GM18907 (cell line): ENCODE measurements at regions not wholly inside any gene's neighbourhood (a gene's known extent, or its start where the extent isn't known, plus 50 kb on each side); places are given as distances from the start of the nearest gene placed in this dataset.

Experiments used
- ATAC-seq: cut with Tn5 transposase; IDR thresholded peaks from one replicate; pipeline ENCODE4 v1.9.1; 2021; ENCODE audit warnings: mild to moderate bottlenecking, moderate library complexity; ENCODE audit not compliant: unreplicated experiment

GRCh38 chr2:220987839-220988238, 584.3 kb downstream of the EPHA4 start:
- ATAC-seq, result no peak

DNA sequence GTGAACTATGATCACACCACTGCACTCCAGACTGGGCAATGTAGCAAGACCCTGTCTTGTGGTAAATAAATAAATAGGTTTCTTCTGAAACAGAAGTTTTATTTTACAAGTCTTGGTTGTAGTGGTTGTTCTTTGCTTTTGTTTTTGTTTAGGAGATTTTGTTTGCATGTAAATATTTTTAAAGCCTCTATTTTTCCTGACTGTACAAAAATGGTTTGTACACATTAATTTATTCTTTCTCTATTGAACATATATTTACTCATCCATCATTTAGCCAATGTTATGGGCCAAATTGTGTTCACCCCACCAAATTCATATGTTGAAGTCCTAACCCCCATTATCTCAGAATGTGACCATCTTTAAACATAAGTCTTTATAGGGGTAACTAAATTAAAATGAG, 580.1 kb downstream of the EPHA4 start:
- ATAC-seq, result no peak

GRCh38 chr2:220994846-220995245, 577.3 kb downstream of the EPHA4 start:
- ATAC-seq, result no peak

- ATAC-seq, result no peak
Measured at GRCh38 chr2:220995581-220995980, 576.5 kb downstream of the EPHA4 start.

GRCh38 chr2:220998156-220998555, 573.9 kb downstream of the EPHA4 start:
- no peak for ATAC-seq

DNA sequence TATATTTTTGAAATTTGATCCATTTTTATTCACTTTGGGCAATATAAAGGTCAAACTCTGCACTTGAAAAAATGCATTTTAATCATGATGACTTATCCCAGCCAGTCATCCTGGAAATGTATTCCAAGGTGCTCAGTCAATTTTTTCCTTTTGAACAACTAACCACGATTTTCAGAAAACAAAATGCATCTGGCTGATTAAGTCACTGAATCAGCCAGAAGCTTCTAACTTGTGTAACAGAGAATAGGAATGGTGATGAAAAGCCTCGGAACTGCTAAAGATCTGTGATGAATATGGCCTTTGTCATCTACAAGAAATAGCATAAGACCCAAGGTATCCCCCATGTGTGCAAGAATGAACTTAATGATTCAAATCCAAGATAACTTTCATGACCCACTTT, 572.7 kb downstream of the EPHA4 start:
- no peak for ATAC-seq

DNA sequence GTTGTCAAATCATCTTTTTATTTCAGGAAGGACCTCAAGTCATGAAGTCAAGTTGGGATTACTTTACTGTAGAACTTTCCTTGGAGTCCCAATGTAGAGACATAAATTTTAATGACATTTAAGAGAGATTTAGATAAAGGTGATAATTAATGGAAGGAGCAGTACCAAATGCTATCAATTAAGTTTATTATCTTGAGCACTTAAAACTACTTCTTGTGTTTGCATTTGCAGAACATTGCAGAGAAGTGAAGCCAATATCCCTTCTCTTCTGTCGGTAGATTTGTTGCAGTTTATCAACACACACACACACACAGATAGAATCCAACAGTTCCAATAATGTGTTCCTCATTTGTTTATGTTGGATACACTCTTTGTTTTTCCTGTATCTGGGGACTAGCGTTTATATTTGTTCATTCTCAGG, 570.7 kb downstream of the EPHA4 start:
- no peak for ATAC-seq

DNA sequence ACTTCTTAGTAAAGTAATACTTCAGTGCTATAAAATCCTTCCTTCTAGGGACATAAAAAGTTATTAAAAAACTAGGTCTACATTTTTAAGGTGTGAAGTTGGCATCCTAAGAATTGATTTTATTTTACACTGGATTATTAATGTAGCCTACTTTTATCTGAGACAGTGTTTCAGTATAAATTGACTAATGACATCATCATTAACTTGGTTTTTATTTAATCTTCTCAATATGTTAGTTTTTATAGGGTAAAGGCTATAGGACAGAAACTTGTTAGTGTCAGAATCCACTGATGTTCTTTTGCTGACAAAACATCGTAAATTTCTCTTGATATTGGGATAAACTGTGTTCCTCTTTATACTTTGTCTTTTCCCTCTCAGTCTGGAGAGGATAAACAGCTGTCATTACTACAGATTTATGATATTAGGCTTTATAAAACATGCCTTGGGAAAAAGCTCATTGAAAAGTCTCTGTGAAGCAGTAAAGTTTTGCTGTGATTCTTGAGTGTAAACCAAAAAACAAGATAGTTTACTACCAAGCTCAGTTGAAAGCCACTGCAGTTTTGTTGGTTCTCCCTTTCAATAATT, 569.9 kb downstream of the EPHA4 start:
- ATAC-seq, result no peak

DNA sequence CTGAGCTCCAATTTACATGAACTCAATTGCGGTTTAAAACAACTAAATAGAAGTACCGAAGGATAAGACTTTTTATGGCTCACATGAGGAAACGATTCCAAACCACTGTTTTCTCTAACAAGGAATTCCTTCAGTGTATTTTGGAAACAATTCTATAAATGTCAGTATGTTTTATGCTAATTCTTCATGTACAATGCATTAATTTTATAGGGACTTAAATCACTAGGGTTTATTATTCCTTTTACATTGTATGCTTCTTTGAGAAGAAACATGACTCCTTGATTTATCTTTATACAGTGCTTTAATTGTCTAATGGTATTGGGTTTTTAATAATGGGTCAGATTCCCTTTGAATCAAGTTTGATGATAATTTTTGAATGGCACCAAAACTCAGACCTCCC, 566.8 kb downstream of the EPHA4 start:
- no peak for ATAC-seq

GRCh38 chr2:221006084-221006483, 566.0 kb downstream of the EPHA4 start:
- ATAC-seq, result no peak

DNA sequence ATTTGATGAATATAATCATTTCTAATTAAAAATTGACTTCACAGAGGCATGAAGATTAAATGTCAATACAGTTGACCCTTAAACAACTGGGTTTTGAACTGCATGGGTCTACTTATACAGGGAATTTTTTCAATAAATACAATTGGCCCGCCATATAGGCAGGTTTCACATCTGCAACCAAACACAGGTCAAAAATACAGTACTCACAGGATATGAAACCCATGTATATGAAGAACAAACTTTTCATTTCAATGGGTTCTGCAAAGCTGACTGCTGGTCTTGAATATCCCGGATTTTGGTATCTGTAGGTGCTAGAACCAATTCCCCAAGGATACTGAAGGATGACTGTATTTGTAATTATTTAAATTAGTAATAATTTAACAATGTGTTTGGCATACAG, 555.6 kb downstream of the EPHA4 start:
- no peak for ATAC-seq

GRCh38 chr2:221018262-221018661, 553.8 kb downstream of the EPHA4 start:
- no peak for ATAC-seq

DNA sequence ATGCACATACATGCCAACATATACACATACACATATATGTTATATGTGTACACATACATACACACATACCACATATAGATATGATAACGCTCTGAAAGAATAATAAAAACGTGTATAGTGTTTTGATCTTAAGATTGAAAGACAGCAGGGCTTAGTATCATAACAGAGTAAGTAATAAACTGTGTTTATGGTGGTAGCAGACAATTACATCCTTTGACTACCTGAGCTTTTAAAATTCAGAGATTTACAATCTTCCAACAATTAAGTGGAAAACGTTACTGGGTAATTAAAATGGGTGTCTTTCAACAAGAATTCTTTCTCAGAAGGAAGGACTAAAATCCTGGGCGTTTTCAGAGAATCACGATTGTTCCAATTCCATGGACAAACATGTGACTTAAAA, 552.4 kb downstream of the EPHA4 start:
- ATAC-seq, result no peak

- no peak for ATAC-seq
Measured at GRCh38 chr2:221022554-221022953, 549.5 kb downstream of the EPHA4 start.

DNA sequence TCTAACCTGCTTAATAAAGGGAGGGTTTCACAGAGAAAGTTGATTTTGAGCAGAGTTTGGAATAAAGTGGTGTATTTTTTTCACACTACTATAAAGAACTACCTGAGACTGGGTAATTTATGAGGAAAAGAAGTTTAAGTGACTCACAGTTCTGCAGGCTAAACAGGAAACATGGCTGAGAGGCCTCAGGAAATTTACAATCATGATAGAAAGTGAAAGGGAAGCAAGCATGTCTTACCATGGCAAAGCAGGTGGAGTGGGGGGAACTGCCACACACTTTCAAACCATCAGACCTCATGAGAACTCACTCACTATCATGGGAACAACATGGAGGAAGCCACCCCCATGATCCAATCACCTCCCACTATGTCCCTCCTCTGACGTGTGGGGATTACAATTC, 546.7 kb downstream of the EPHA4 start:
- ATAC-seq, result peak; percentile 72

DNA sequence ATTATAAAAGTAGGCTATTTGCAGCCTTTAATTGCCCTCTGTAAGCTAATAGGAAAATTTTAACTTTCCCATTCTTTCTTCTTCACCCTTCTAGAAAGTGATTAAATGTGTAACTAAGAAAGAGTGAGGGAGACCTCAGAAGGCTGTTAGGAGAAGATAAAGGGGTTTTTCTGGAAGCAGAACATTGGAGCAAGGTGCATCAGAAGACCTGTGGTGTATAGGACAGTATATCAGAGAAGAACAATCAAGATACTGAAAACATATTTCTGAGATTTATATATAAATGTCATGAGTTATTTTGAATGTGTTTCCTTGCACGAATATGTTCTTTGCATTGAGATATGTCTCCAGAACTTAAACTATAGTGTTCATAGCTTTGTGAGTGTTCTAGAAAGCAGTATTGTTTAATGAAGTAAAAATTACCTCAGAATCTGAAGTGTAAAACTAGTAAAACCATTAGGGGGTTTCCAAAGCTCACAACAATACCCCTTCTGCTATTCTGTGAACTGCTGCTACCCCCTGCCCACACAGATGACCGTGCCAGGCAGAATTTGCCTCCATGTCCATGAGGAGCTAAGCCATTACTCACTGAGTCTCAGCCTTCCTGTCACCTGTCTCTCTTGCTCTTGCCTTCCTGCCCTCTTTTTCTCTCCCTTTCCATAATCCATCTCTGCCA, 537.9 kb downstream of the EPHA4 start:
- ATAC-seq, result peak; percentile 57

DNA sequence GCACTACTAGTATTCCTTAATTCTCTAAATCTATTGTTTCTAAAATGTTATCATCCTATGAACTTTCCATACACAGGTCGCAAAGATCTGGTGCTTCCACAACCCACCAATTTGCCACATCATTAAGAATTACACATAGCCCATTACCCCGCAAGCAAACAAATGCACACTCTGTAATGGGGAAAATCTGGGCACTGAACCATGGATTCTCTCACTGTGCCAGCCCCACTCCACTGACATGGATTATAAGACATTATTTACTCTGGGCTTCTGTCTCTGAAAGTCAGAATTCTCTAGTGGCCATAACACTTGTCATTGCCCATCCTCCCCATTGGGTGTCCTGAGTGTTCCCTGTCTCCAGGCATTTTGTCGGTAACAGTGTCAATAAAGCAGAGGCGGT, 537.1 kb downstream of the EPHA4 start:
- ATAC-seq, result no peak

- ATAC-seq, result no peak
Measured at GRCh38 chr2:221042926-221043325, 529.2 kb downstream of the EPHA4 start.

GRCh38 chr2:221044781-221045180, 527.3 kb downstream of the EPHA4 start:
- ATAC-seq, result no peak

GRCh38 chr2:221050020-221050795, 521.9 kb downstream of the EPHA4 start:
- ATAC-seq, result peak; percentile 84

- ATAC-seq, result no peak
Measured at GRCh38 chr2:221051162-221051561, 520.9 kb downstream of the EPHA4 start.

- no peak for ATAC-seq
Measured at GRCh38 chr2:221060376-221060775, 511.7 kb downstream of the EPHA4 start.
